WERI-Rb-1 (cell line): ENCODE measurements at regions not wholly inside any gene's neighbourhood (a gene's known extent, or its start where the extent isn't known, plus 50 kb on each side); places are given as distances from the start of the nearest gene placed in this dataset.

Source experiments
- DNase-seq: peaks from one replicate; pipeline ENCODE4 v3.0.0-alpha.2; 2020
- H3K27ac ChIP-seq: fragments of 250-450 bp; sonication (Bioruptor Pico); 2 replicates; pipeline ENCODE4 v1.5.1; 2020; ENCODE audit warnings: mild to moderate bottlenecking, moderate library complexity
- H3K27me3 ChIP-seq: fragments of 250-450 bp; sonication (Bioruptor Pico); 2 replicates; pipeline ENCODE4 v1.5.1; 2021; ENCODE audit warnings: mild to moderate bottlenecking, low read depth, moderate library complexity; ENCODE audit not compliant: insufficient read depth, severe bottlenecking
- H3K36me3 ChIP-seq: fragments of 250-450 bp; sonication (Bioruptor Pico); 2 replicates; pipeline ENCODE4 v1.5.1; 2020; ENCODE audit warnings: mild to moderate bottlenecking, moderate library complexity
- H3K4me3 ChIP-seq: 2 replicates; pipeline ENCODE4 v1.5.1; 2011; ENCODE audit warnings: low read depth, mild to moderate bottlenecking, control low read depth, low read length
- H3K9me3 ChIP-seq: fragments of 250-450 bp; sonication (Bioruptor Pico); 2 replicates; pipeline ENCODE4 v1.5.1; 2021; ENCODE audit warnings: mild to moderate bottlenecking, moderate library complexity; ENCODE audit not compliant: severe bottlenecking
- TF ChIP-seq, protein P1 (sequence below): IDR thresholded peaks from 2 replicates; pipeline ENCODE4 v1.5.1; 2011; ENCODE audit warnings: low read depth, mild to moderate bottlenecking, control low read depth, inconsistent platforms, low read length

DNA sequence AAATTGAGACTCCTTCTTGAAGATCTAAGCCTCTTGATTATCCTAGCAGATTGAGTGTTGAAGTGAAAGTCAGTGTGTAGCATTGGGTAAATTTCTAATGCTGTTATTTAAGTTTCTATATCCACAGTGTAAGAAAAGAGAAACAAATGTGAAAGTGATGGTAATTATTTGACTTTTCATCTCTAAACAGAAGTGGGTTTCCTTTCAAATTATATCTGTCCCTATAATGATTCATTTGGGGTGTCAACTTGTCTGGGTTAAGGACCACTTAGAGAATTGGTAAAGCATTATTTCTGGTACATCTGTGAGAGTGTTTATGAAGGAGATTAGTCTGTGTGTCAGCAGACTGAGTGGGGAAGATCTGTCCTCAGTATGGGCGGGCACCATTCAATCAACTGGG, 133.0 kb upstream of the HMCN1 start:
- DNase-seq = peak; percentile 19
- Histone ChIP-seq H3K4me3 (no peak overlapping the region), H3K36me3 (no peaks in the 10 kb centered on the region), H3K27me3 (no peaks in the 10 kb centered on the region), H3K9me3 (no peaks in the 10 kb centered on the region), H3K27ac (no peak overlapping the region)
- TF ChIP-seq, protein P1, sequence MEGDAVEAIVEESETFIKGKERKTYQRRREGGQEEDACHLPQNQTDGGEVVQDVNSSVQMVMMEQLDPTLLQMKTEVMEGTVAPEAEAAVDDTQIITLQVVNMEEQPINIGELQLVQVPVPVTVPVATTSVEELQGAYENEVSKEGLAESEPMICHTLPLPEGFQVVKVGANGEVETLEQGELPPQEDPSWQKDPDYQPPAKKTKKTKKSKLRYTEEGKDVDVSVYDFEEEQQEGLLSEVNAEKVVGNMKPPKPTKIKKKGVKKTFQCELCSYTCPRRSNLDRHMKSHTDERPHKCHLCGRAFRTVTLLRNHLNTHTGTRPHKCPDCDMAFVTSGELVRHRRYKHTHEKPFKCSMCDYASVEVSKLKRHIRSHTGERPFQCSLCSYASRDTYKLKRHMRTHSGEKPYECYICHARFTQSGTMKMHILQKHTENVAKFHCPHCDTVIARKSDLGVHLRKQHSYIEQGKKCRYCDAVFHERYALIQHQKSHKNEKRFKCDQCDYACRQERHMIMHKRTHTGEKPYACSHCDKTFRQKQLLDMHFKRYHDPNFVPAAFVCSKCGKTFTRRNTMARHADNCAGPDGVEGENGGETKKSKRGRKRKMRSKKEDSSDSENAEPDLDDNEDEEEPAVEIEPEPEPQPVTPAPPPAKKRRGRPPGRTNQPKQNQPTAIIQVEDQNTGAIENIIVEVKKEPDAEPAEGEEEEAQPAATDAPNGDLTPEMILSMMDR = no peak

DNA sequence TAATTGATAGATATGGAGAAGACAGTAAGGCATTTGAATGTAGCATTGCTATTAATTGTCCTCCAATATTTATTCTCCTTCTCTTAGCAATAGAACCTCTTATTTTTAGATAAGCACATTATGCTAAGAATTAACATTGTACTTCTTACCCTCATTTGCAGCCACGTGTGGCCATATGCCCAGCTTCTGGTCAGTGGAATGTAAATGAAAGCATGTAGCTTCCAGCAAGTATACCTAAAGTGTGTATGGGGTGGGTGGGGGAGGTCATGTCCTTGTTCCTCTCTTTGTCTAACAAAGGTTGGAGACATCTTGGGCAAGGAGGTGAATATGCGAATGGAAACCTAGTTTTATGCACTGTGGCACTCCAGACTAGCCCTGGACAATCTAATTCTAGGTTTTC, 133.6 kb upstream of the HMCN1 start:
- peak; percentile 8 for DNase-seq
- H3K9me3 ChIP-seq = no peaks in the 10 kb centered on the region
- no peak overlapping the region for H3K4me3 ChIP-seq
- TF ChIP-seq, protein P1 = no peak
- no peaks in the 10 kb centered on the region for H3K36me3 ChIP-seq
- no peak overlapping the region for H3K27ac ChIP-seq
- no peaks in the 10 kb centered on the region for H3K27me3 ChIP-seq

DNA sequence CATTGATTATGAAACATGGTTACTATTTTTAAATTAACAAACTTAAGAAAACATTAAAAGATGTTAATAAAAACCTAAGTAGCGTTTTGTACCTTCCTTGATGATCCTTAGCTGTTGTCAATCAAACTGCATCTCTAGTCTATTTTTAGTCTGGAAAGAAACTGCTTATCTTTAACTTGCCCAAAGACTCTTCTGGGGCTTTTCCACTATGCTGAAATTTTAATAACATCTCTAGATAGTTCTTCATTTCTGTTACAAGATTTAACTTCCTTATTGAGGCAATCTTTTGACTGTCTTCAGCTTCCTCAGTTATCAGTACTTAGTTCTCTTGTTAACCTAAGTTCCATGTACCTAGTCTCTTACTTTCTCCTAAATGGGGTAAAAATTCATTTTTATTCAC, 135.9 kb upstream of the HMCN1 start:
- TF ChIP-seq, protein P1 = no peak
- Histone ChIP-seq H3K36me3 (no peaks in the 10 kb centered on the region), H3K27me3 (no peaks in the 10 kb centered on the region), H3K27ac (no peak overlapping the region), H3K9me3 (no peaks in the 10 kb centered on the region), H3K4me3 (no peak overlapping the region)
- no peak for DNase-seq

DNA sequence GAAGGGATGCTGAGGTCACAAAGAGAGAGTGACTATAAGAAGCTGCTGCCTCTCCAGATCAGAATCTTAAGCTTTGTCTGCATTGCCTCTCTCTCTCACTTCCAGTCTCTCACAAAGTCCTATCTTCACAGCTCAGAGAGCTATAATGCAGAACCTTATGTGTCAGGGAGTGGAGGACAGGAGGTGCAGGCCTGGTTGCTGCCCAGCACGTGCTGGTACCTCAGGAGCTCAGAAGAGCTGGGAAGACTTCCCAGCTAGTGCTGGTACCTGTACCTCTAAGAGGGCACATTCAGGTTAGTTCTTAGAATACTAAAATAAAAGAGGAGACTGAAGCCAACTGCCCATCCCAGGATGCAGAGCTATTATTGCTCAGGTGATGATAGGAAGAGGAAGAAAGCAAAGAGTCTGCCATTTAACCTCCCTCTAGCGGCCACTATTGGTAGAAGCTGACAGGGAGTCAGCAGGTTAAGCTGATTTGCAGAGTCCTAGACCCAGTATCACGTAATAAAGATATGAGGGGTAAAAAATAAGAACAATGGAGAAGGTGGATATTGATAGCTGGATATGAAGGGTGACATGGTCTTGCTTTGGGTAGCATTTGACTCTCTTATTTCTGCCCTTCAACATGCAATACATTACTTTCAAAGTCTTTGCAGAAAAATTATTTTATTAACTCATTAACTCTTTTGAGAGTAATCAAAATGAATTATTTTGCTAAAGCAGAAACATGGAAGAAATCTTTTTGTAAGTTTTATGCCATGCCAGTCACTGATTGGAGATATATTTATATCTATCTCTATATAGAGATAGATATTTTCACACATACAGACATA, 138.1 kb upstream of the HMCN1 start:
- H3K4me3 ChIP-seq = no peak overlapping the region
- no peaks in the 10 kb centered on the region for H3K27me3 ChIP-seq
- DNase-seq = peak; percentile 69
- H3K9me3 ChIP-seq = no peaks in the 10 kb centered on the region
- H3K36me3 ChIP-seq = no peaks in the 10 kb centered on the region
- no peak overlapping the region for H3K27ac ChIP-seq
- TF ChIP-seq, protein P1 = peak; percentile 73

DNA sequence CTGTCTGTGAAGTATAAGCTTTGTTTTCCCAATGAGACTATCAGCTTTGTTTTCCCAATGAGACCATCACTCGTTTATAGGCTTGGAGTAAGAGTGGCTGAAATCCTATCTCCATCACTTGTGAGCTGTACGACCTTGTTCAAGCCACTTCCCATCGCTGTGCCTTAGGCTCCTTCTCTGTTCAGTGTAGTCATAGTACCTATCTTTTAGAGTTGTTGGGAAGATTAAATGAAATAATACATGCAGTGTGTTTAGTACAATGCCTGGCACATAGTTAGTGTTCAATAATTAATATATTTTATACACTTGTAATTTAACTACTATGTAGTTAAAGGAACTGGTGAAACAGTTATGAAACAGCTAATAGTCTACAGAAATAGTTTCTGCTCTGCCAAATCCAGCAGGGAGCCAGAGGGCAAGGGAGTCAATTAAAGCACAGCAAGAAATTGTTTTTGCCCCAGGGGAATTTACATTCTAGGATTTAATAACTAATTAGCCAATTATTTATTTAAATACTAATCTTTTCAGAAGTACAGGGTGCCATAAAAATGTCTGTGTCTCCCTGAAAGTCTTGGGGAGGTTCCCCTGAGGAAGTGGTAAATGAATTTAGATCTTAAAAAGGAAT, 139.3 kb upstream of the HMCN1 start:
- Histone ChIP-seq H3K27ac (no peak overlapping the region), H3K4me3 (no peak overlapping the region), H3K36me3 (no peaks in the 10 kb centered on the region), H3K9me3 (no peaks in the 10 kb centered on the region), H3K27me3 (no peaks in the 10 kb centered on the region)
- DNase-seq = no peak
- TF ChIP-seq, protein P1 = no peak
